GM19240 (cell line): ENCODE measurements at regions not wholly inside any gene's neighbourhood (a gene's known extent, or its start where the extent isn't known, plus 50 kb on each side); places are given as distances from the start of the nearest gene placed in this dataset.

ENCODE experiments used
- DNase-seq: peaks from one replicate; pipeline ENCODE4 v3.0.0; 2011; ENCODE audit warnings: low spot score; ENCODE audit not compliant: insufficient read length

DNA sequence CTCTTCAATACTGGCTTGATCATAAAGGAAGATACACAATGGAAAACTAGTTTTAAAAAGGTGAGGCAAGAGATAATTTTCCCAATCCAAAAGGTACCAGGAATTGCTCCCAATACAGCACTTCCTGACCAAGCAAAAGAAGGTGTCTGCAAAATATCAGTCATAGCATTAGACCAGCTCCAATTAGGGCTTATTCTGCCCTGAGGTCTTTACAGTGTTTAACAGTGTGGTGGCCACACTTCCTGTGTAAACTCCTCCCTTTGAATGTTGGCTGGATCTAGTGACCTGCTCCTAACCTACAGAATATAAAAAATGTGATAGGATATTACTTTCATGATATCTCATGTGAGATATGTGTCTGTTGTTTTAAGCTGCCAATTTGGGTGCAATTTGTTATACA, 57.1 kb upstream of the BTN3A2 start:
- DNase-seq: no peak

DNA sequence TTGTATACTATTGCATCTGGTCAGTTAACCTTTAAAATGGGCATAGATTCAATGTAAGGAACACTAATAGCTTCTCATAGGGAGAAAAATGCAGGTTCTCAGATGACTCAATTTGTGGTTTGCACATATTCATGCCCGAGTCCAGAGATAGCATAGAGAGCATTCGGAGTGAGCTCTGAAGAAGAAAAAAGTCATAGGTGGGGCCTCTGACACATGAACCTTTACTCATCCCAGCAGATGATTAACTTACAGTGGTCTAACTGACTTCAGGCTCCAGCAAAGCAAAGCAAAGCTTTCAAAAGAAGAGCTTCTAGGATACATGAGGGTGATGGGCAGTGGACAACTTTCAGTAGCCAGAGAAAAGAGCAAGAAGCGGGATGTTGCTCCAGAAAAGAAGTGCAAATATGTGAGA, 55.3 kb upstream of the BTN3A2 start:
- DNase-seq: no peak

DNA sequence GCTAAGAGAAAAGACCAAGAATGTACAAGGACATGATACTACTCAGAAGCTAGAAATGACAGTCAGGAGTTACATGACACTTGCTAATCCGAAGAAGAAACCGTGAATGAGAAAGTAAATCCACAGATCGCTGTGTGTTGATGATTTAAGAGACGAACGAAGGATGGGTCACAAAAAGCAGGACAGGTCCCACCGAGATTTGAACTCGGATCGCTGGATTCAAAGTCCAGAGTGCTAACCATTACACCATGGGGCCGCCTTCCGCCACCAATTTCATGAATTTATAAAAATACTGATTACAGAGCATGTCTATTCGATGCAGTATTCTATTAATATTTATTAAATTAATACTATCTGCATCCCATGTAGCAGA, 54.0 kb upstream of the BTN3A2 start:
- no peak for DNase-seq

DNA sequence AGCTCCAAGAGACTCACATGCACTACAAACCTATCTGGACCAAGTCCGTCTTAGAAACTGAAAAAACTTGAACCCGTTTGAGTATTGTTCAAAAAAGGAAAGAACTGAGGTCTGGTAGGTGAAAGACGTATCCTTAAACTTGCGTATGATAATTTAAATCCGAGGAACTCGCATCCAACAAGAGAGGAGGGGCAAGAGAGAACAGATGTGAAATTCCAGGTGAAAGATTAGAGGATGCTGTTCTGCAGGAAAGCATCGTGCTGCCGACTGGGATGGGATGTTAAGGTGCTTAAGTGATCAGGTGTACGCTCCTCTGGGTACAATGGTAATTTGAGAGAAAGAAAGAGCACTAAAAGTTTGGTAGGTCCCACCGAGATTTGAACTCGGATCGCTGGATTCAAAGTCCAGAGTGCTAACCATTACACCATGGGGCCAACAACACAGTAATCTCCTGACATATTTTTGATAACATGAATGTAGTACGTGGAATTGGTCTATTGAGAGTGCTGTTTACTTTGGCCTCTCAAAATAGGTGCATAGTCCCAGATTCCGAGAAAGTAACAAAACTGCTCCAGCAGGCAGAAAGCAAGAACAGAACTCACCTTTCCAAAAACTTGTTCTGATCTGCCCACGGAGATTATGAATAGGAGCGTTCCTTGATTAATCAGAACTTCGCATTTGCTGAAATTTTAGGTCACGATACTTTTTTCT, 53.5 kb upstream of the BTN3A2 start:
- DNase-seq: no peak

DNA sequence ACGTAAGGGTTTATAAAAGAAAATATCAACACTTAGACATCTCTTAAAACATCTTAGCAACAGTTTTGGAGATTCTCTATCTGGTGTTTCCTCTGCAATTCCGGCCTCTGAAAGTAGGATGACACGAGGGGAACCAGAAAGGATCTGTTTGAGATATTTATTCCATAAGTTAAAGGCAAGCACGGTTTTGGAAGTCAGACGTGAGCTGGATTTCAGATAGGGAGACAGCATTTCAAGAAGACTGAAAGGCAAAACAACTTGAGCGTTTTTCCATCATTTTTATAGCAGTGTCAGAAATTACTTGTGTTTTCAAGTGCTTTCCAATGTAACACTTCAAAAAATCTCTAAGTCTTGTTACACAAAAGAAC, 52.9 kb upstream of the BTN3A2 start:
- DNase-seq: no peak

DNA sequence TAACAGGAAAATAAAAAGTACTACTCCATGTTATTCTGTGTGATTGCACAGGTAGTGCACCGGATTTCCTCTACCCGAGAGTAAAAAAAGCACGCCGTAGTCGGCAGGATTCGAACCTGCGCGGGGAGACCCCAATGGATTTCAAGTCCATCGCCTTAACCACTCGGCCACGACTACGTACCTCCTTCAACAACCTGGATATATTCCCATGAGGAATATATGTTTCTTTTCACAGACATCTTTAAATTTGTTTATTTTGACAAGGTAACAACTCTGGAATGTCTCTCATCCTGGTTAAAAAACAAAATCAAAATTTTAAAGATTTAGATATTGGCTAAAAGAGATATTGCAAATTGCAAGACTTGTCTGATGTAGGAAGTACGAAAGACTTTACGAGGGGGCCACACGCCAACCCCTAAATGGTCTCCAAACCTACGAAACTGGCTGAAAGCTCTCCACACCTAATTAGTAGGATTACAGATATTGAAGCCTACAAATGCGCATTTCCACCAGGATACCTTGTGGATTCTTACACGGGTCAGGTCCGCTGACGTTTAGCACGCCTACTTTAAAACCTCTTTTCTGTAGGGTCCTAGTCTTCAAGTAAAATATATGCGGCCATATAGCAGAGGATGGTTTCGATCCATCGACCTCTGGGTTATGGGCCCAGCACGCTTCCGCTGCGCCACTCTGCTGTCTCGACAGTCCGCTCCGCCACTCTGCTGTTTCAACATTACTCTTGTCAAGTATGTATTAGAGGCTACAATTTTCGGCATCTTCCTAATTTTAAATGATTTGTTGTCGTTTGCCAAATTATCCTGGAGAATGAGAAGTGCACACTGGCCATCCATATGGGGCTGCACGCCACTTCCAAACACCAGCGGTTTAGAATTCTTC, 52.2 kb upstream of the BTN3A2 start:
- DNase-seq: no peak
